ENCODE measurements at regions not wholly inside any gene's neighbourhood (a gene's known extent, or its start where the extent isn't known, plus 50 kb on each side); places are given as distances from the start of the nearest gene placed in this dataset.

DNA sequence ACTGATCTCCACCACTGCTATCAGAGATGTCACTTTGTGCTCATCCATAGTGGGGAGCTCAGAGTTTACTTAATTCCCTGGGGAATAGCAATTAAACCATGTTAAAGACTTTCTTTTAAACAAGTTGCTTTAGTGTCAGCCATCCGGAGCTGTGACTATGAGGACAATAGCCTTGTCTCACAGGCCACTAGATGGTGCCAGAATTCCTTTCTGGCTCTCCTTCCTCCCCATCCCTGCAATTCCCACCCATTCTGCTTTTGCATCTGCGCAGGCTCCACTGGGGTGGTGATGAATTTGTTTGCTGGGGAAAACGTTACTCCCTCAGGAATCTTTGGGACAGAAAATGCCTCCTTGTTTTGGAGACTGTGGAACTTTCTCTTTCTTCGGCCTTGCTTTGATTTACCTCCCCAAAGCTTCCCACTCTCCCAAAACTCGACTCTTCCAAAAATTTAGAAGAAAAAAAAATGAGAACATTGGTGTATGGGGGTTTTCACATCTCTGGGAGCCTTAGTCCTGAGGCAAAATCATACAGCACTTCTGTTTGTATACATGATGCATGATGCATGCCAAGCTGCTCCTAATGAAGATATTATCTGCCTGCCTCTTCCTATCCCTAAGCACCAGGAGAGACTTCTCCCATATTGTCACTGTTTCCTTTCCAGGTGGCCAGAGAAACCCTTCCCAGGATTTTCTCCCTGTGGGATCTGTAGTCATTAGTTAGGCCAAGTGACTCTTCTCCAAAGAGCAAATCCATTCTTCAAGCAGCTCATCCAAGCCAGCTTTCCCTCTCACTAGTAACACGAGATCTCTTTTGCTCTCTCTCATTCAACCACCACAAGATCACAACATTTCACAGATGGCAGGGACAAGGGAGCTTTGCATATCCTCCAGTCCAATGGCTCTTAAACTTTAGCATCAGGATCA, 466.1 kb downstream of the TLR4 start:
- TF ChIP-seq, protein P1, sequence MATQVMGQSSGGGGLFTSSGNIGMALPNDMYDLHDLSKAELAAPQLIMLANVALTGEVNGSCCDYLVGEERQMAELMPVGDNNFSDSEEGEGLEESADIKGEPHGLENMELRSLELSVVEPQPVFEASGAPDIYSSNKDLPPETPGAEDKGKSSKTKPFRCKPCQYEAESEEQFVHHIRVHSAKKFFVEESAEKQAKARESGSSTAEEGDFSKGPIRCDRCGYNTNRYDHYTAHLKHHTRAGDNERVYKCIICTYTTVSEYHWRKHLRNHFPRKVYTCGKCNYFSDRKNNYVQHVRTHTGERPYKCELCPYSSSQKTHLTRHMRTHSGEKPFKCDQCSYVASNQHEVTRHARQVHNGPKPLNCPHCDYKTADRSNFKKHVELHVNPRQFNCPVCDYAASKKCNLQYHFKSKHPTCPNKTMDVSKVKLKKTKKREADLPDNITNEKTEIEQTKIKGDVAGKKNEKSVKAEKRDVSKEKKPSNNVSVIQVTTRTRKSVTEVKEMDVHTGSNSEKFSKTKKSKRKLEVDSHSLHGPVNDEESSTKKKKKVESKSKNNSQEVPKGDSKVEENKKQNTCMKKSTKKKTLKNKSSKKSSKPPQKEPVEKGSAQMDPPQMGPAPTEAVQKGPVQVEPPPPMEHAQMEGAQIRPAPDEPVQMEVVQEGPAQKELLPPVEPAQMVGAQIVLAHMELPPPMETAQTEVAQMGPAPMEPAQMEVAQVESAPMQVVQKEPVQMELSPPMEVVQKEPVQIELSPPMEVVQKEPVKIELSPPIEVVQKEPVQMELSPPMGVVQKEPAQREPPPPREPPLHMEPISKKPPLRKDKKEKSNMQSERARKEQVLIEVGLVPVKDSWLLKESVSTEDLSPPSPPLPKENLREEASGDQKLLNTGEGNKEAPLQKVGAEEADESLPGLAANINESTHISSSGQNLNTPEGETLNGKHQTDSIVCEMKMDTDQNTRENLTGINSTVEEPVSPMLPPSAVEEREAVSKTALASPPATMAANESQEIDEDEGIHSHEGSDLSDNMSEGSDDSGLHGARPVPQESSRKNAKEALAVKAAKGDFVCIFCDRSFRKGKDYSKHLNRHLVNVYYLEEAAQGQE (IDR thresholded peaks at IDR 0.05; ENCODE audit: insufficient read depth in 1 of 2, low read depth in 2 of 2, low read length in 2 of 2), result no peak
- TF ChIP-seq POLR2AphosphoS5 (IDR thresholded peaks at IDR 0.05; ENCODE audit: low read depth, low read length) (no peak), TAF1 (IDR thresholded peaks at IDR 0.05; ENCODE audit: borderline replicate concordance, insufficient read depth, low read length) (no peak)
